IMR-90 (cell line): ENCODE measurements at regions not wholly inside any gene's neighbourhood (a gene's known extent, or its start where the extent isn't known, plus 50 kb on each side); places are given as distances from the start of the nearest gene placed in this dataset.
"Not testable (repeated sequence)": the region's sequence is repeated elsewhere in the genome, so short reads cannot be mapped to it uniquely, and the experiment has no call there.

Experiments
- ATAC-seq: fragments of 200-7000 bp; cut with Tn5 transposase; 2 replicates; pipeline ENCODE4 v1.9.1; 2020; ENCODE audit warnings: low read depth, mild to moderate bottlenecking, moderate library complexity
- BruUV-seq: library from RNA; stranded (reverse); fragments of 400-500 nt; replicated peaks from 2 replicates; lab custom pipeline; 2021; lab: Mats Ljungman, UMichigan
- CTCF ChIA-PET: fragments of 300-600 bp; formaldehyde crosslinking; extraction: SDS; loops from one replicate; lab custom pipeline; 2021; ENCODE audit warnings: antibody characterized with exemption; lab: Yijun Ruan, JAX
- POLR2A ChIA-PET: fragments of 300-600 bp; sonication (Branson Sonifier 250); formaldehyde crosslinking; loops from one replicate; lab custom pipeline; 2022; ENCODE audit warnings: antibody characterized with exemption; ENCODE audit not compliant: unreplicated experiment; lab: Charles Lee
- DNase-seq: peaks from one replicate; pipeline ENCODE4 v3.0.0; 2013
- H2AFZ ChIP-seq: replicated peaks from 2 replicates; pipeline ENCODE3; 2013; ENCODE audit warnings: low read length, mild to moderate bottlenecking; ENCODE audit not compliant: poor library complexity
- H2AK5ac ChIP-seq: 2 replicates; pipeline ENCODE4 v1.6.1; 2013; ENCODE audit warnings: low read depth, low read length, inconsistent platforms
- H2AK9ac ChIP-seq: replicated peaks from 2 replicates; pipeline ENCODE3; 2013; ENCODE audit warnings: mild to moderate bottlenecking, low read depth, low read length, moderate library complexity; ENCODE audit not compliant: poor library complexity
- H2BK120ac ChIP-seq: 2 replicates; pipeline ENCODE4 v1.6.1; 2013; ENCODE audit warnings: low read depth, low read length, inconsistent platforms
- H2BK15ac ChIP-seq: 3 replicates; pipeline ENCODE4 v1.6.1; 2013; ENCODE audit warnings: low read depth, low read length, inconsistent platforms
- H2BK20ac ChIP-seq: 2 replicates; pipeline ENCODE4 v1.6.1; 2013; ENCODE audit warnings: low read depth, mild to moderate bottlenecking, inconsistent platforms, low read length, moderate library complexity
- H2BK5ac ChIP-seq: 2 replicates; pipeline ENCODE4 v1.6.1; 2013; ENCODE audit warnings: mild to moderate bottlenecking, low read depth, low read length, inconsistent platforms; ENCODE audit not compliant: poor library complexity, severe bottlenecking
- H3K14ac ChIP-seq: replicated peaks from 2 replicates; pipeline ENCODE4 v1.6.1; 2013; ENCODE audit warnings: low read depth, low read length, inconsistent platforms
- H3K18ac ChIP-seq: 2 replicates; pipeline ENCODE4 v1.6.1; 2013; ENCODE audit warnings: low read depth, low read length, control low read depth
- H3K23ac ChIP-seq: 2 replicates; pipeline ENCODE4 v1.6.1; 2013; ENCODE audit warnings: low read depth, low read length, inconsistent platforms
- H3K27ac ChIP-seq: 2 replicates; pipeline ENCODE4 v1.5.1; 2013; ENCODE audit warnings: mild to moderate bottlenecking, control low read depth, low read length; ENCODE audit not compliant: insufficient read depth
- H3K27me3 ChIP-seq: 2 replicates; pipeline ENCODE4 v1.6.1; 2013; ENCODE audit warnings: low read length; ENCODE audit not compliant: control insufficient read depth, insufficient read depth
- H3K36me3 ChIP-seq: 2 replicates; pipeline ENCODE4 v1.6.1; 2013; ENCODE audit warnings: low read length, mixed read lengths; ENCODE audit not compliant: control insufficient read depth, insufficient read depth
- H3K4ac ChIP-seq: 2 replicates; pipeline ENCODE4 v1.6.1; 2013; ENCODE audit warnings: low read depth, low read length, inconsistent platforms
- H3K4me1 ChIP-seq: 2 replicates; pipeline ENCODE4 v1.6.1; 2013; ENCODE audit warnings: low read length, mixed read lengths; ENCODE audit not compliant: control insufficient read depth, insufficient read depth
- H3K4me2 ChIP-seq: 2 replicates; pipeline ENCODE4 v1.6.1; 2013; ENCODE audit warnings: low read depth, mild to moderate bottlenecking, control low read depth, low read length, moderate library complexity
- H3K4me3 ChIP-seq: 2 replicates; pipeline ENCODE4 v1.5.1; 2013; ENCODE audit warnings: low read depth, mild to moderate bottlenecking, control low read depth, low read length, moderate library complexity; ENCODE audit not compliant: insufficient read depth
- H3K56ac ChIP-seq: 2 replicates; pipeline ENCODE4 v1.6.1; 2013; ENCODE audit warnings: low read length, inconsistent platforms; ENCODE audit not compliant: insufficient read depth; ENCODE audit errors: extremely low read depth
- H3K79me1 ChIP-seq, 2 experiments: 2 replicates each; pipeline ENCODE4 v1.6.1; 2013; ENCODE audit warnings: low read length in 2 of 2, inconsistent platforms in 1 of 2, low read depth in 1 of 2
- H3K9ac ChIP-seq: 2 replicates; pipeline ENCODE4 v1.6.1; 2013; ENCODE audit warnings: low read depth, low read length, control low read depth
- H3K9me1 ChIP-seq: 2 replicates; pipeline ENCODE4 v1.6.1; 2013; ENCODE audit warnings: low read length, inconsistent platforms; ENCODE audit not compliant: insufficient read depth
- H3K9me3 ChIP-seq: 2 replicates; pipeline ENCODE4 v1.6.1; 2013; ENCODE audit warnings: low read length; ENCODE audit not compliant: control insufficient read depth, insufficient read depth
- H4K20me1 ChIP-seq: 2 replicates; pipeline ENCODE4 v1.6.1; 2013; ENCODE audit warnings: low read length, inconsistent platforms; ENCODE audit not compliant: insufficient read depth
- H4K5ac ChIP-seq: 2 replicates; pipeline ENCODE4 v1.6.1; 2013; ENCODE audit warnings: mild to moderate bottlenecking, low read depth, low read length, control low read depth
- H4K8ac ChIP-seq, 2 experiments: 2 replicates each; pipeline ENCODE4 v1.6.1; 2013; ENCODE audit warnings: low read depth in 2 of 2, low read length in 2 of 2, control low read depth in 1 of 2, inconsistent platforms in 1 of 2
- H4K91ac ChIP-seq: 2 replicates; pipeline ENCODE4 v1.6.1; 2013; ENCODE audit warnings: low read depth, low read length, inconsistent platforms; ENCODE audit not compliant: insufficient read depth
- WGBS, 2 experiments: methylation state at CpG; one replicate each; pipeline versions ENCODE4 v1.1.5 to v1.1.7; 2013; ENCODE audit warnings: missing lambda C conversion rate in 2 of 2; ENCODE audit not compliant: insufficient read length in 1 of 2; ENCODE audit errors: extremely low coverage in 2 of 2; 5-methylcytosine and 5-hydroxymethylcytosine counted together
- dilution Hi-C: fragments of 300-500 bp; cut with HindIII; formaldehyde crosslinking; loops from one replicate; pipeline ENCODE4 v1.14.3; 2018; ENCODE audit warnings: low sequenced_read_pairs; ENCODE audit not compliant: unreplicated experiment
- in situ Hi-C: fragments of 300-500 bp; cut with MboI; formaldehyde crosslinking; loops from 3 replicates; pipeline ENCODE4 v1.14.3; 2019; ENCODE audit warnings: low sequenced_read_pairs, inconsistent platforms, mixed read lengths
- intact Hi-C: fragments of 100-400 bp; cut with micrococcal nuclease; formaldehyde crosslinking; loops from 2 replicates; pipeline ENCODE4 v1.10.0; 2022

- H3K23ac ChIP-seq, H3K9me3 ChIP-seq, H2BK120ac ChIP-seq, dilution Hi-C loops, H3K9ac ChIP-seq, H2AK5ac ChIP-seq, intact Hi-C loops, H2BK15ac ChIP-seq, H2BK20ac ChIP-seq, POLR2A ChIA-PET, CTCF ChIA-PET, H3K4me2 ChIP-seq, H4K8ac ChIP-seq, DNase-seq, H3K18ac ChIP-seq, H3K56ac ChIP-seq, H3K14ac ChIP-seq, H3K4me1 ChIP-seq, H2AFZ ChIP-seq, H2AK9ac ChIP-seq, H3K27ac ChIP-seq, H3K4me3 ChIP-seq, H3K79me1 ChIP-seq, H3K9me1 ChIP-seq, H3K36me3 ChIP-seq, H4K5ac ChIP-seq, H4K91ac ChIP-seq, H3K4ac ChIP-seq, BruUV-seq, H4K20me1 ChIP-seq, in situ Hi-C loops, H3K27me3 ChIP-seq, H2BK5ac ChIP-seq, ATAC-seq: not testable (repeated sequence)
- WGBS, 2 experiments, result 80% methylated on average over 2 of the region's 5 CpGs; no CpG with 5 or more reads in 1 of the 2 experiments
Measured at GRCh38 chr6:863127-863526, 170.2 kb upstream of the EXOC2 start.
